T-cell (primary cell): ENCODE measurements at regions not wholly inside any gene's neighbourhood (a gene's known extent, or its start where the extent isn't known, plus 50 kb on each side); places are given as distances from the start of the nearest gene placed in this dataset.
"Not testable (repeated sequence)": the region's sequence is repeated elsewhere in the genome, so short reads cannot be mapped to it uniquely, and the experiment has no call there.

Experiments used
- ATAC-seq, 4 experiments: fragments of 200-7000 bp in 3 of 4; fragments of 150-1000 bp in 1 of 4; cut with Tn5 transposase; replicated peaks in 1 of 4; 1 replicate in 3 of 4; 2 replicates in 1 of 4; pipeline ENCODE4 v1.10.0; 2021; ENCODE audit warnings: moderate library complexity in 3 of 4, mild to moderate bottlenecking in 2 of 4, moderate number of reproducible peaks in 1 of 4
- CTCF ChIA-PET, 2 donors: fragments of 300-600 bp; sonication (Branson Sonifier 250); formaldehyde crosslinking; loops; one replicate each; lab custom pipeline; 2022; ENCODE audit warnings: antibody characterized with exemption in 2 of 2; lab: Charles Lee
- POLR2A ChIA-PET, 2 donors: fragments of 300-600 bp; sonication (Branson Sonifier 250); formaldehyde crosslinking; loops; one replicate each; lab custom pipeline; 2022; ENCODE audit warnings: antibody characterized with exemption in 2 of 2; lab: Charles Lee
- DNase-seq, 35 experiments: peaks; one replicate each; pipeline versions ENCODE4 v3.0.0 to v3.0.0-alpha.2; 2013 to 2023
- H3K27ac ChIP-seq: one replicate; pipeline ENCODE4 v1.5.1; 2013; ENCODE audit warnings: low read length
- H3K27me3 ChIP-seq, 2 experiments: replicated peaks in 1 of 2; 1 replicate in 1 of 2; 2 replicates in 1 of 2; pipeline versions ENCODE4 v1.6.1 to v1.7.0; 2013; ENCODE audit warnings: low read length in 1 of 2, mixed read lengths in 1 of 2; ENCODE audit not compliant: control insufficient read depth in 2 of 2, insufficient read depth in 2 of 2; ENCODE audit errors: extremely low read depth in 1 of 2
- H3K36me3 ChIP-seq, 2 donors: 1 replicate in 1 of 2; 2 replicates in 1 of 2; pipeline versions ENCODE4 v1.6.1 to v1.7.0; 2013; ENCODE audit warnings: low read length in 1 of 2; ENCODE audit not compliant: control insufficient read depth in 2 of 2, insufficient read depth in 1 of 2; ENCODE audit errors: extremely low read depth in 1 of 2
- H3K4me1 ChIP-seq, 2 experiments: 1 replicate in 1 of 2; 2 replicates in 1 of 2; pipeline versions ENCODE4 v1.6.1 to v1.7.0; 2013; ENCODE audit warnings: low read length in 2 of 2, mixed read lengths in 1 of 2; ENCODE audit not compliant: insufficient read depth in 2 of 2, control insufficient read depth in 1 of 2; ENCODE audit errors: extremely low read depth in 1 of 2
- H3K4me3 ChIP-seq, 2 donors: 1 replicate in 1 of 2; 2 replicates in 1 of 2; pipeline versions ENCODE4 v1.5.1 to v1.7.0; 2013; ENCODE audit warnings: mild to moderate bottlenecking in 2 of 2, low read length in 1 of 2, moderate library complexity in 1 of 2; ENCODE audit not compliant: control insufficient read depth in 1 of 2; ENCODE audit errors: extremely low read depth in 1 of 2
- H3K9me3 ChIP-seq: 2 replicates; pipeline ENCODE4 v1.7.0; 2013
- H3K27ac Mint-ChIP-seq, 2 donors: one replicate each; pipeline ENCODE4 v1.8.0; 2020 to 2021; ENCODE audit warnings: mild to moderate bottlenecking in 2 of 2, mixed read lengths in 2 of 2
- H3K27me3 Mint-ChIP-seq, 2 donors: one replicate each; pipeline ENCODE4 v1.8.0; 2021 to 2022; ENCODE audit warnings: mixed read lengths in 2 of 2
- H3K36me3 Mint-ChIP-seq: one replicate; pipeline ENCODE4 v1.8.0; 2021; ENCODE audit warnings: mixed read lengths
- H3K4me1 Mint-ChIP-seq, 3 donors: one replicate each; pipeline ENCODE4 v1.8.0; 2020 to 2022; ENCODE audit warnings: mixed read lengths in 3 of 3, mild to moderate bottlenecking in 1 of 3
- H3K4me3 Mint-ChIP-seq, 3 donors: one replicate each; pipeline ENCODE4 v1.8.0; 2020 to 2022; ENCODE audit warnings: mild to moderate bottlenecking in 3 of 3, mixed read lengths in 3 of 3, moderate library complexity in 3 of 3
- H3K9me3 Mint-ChIP-seq, 3 donors: one replicate each; pipeline ENCODE4 v1.8.0; 2020 to 2022; ENCODE audit warnings: mixed read lengths in 3 of 3
- WGBS: methylation state at CpG from one replicate; pipeline ENCODE4 v1.1.5; 2013; ENCODE audit warnings: missing lambda C conversion rate; ENCODE audit not compliant: insufficient coverage; 5-methylcytosine and 5-hydroxymethylcytosine counted together

- Mint-ChIP-seq H3K4me1 (no peaks in the 10 kb centered on the region), H3K9me3 (no peaks in the 10 kb centered on the region), H3K4me3 (no peak overlapping the region), H3K27ac (no peak overlapping the region), H3K36me3 (peaks cover 5% of the 10 kb centered on the region), H3K27me3 (no peaks in the 10 kb centered on the region)
- 100% methylated on average over 2 of the region's 3 CpGs for WGBS
- H3K36me3 ChIP-seq: no peaks in the 10 kb centered on the region
- ATAC-seq (no peak), DNase-seq (no peak)
- H3K27ac ChIP-seq: no peak overlapping the region
- ChIA-PET POLR2A (no interaction called here), CTCF (no interaction called here)
- no peaks in the 10 kb centered on the region for H3K27me3 ChIP-seq
- H3K4me3 ChIP-seq: no peak overlapping the region
- H3K9me3 ChIP-seq: no peaks in the 10 kb centered on the region
- no peaks in the 10 kb centered on the region for H3K4me1 ChIP-seq
These were observed 98.9 kb upstream of the AMZ2 start for GRCh38 chr17:68148936-68149335.

GRCh38 chr17:68152161-68152571, 95.7 kb upstream of the AMZ2 start:
- CTCF ChIA-PET: no interaction called here
- 93% methylated on average over 11 of the region's 18 CpGs for WGBS

GRCh38 chr17:68155692-68156091, 92.2 kb upstream of the AMZ2 start:
- Histone ChIP-seq H3K9me3 (no peaks in the 10 kb centered on the region), H3K4me3 (no peak overlapping the region), H3K36me3 (no peaks in the 10 kb centered on the region), H3K27ac (no peak overlapping the region), H3K4me1 (no peaks in the 10 kb centered on the region), H3K27me3 (no peaks in the 10 kb centered on the region)
- DNase-seq: no peak
- ChIA-PET POLR2A (no interaction called here), CTCF (no interaction called here)
- Mint-ChIP-seq H3K27me3 (no peaks in the 10 kb centered on the region), H3K9me3 (no peaks in the 10 kb centered on the region), H3K4me1 (no peaks in the 10 kb centered on the region), H3K27ac (no peak overlapping the region), H3K4me3 (no peak overlapping the region), H3K36me3 (no peaks in the 10 kb centered on the region)
- no CpG with 5 or more reads among the region's 5 CpGs for WGBS
- ATAC-seq: no peak

More at GRCh38 chr17:68152161-68152571, 95.7 kb upstream of the AMZ2 start:
- Mint-ChIP-seq H3K4me3 (no peak overlapping the region), H3K9me3 (no peaks in the 10 kb centered on the region), H3K27ac (no peak overlapping the region), H3K4me1 (no peaks in the 10 kb centered on the region), H3K36me3 (peaks cover 5% of the 10 kb centered on the region), H3K27me3 (no peaks in the 10 kb centered on the region)
- Histone ChIP-seq H3K36me3 (no peaks in the 10 kb centered on the region), H3K9me3 (no peaks in the 10 kb centered on the region), H3K4me3 (no peak overlapping the region), H3K27ac (no peak overlapping the region), H3K4me1 (no peaks in the 10 kb centered on the region), H3K27me3 (no peaks in the 10 kb centered on the region)
- DNase-seq (no peak), ATAC-seq (no peak)
- POLR2A ChIA-PET: interaction anchor here in 1 of 2 donors (0.7 kb wide), 1 partner anchor 344 kb away, joined by 3 read pairs; no protein-coding TSS in a partner anchor

- Histone ChIP-seq H3K9me3 (no peaks in the 10 kb centered on the region), H3K27me3 (no peaks in the 10 kb centered on the region), H3K27ac (no peak overlapping the region), H3K4me1 (peaks cover 0 to 2% of the 10 kb centered on the region in 2 experiments), H3K4me3 (no peak overlapping the region), H3K36me3 (peaks cover 0 to 5% of the 10 kb centered on the region in 2 donors)
- Mint-ChIP-seq H3K4me1 (peaks cover 0 to 7% (median 6%) of the 10 kb centered on the region in 3 donors), H3K9me3 (no peaks in the 10 kb centered on the region), H3K4me3 (no peak overlapping the region), H3K27me3 (no peaks in the 10 kb centered on the region), H3K27ac (no peak overlapping the region), H3K36me3 (no peaks in the 10 kb centered on the region)
- ATAC-seq: no peak
- no peak for DNase-seq
- ChIA-PET POLR2A (no interaction called here), CTCF (no interaction called here)
- WGBS: 90% methylated on average over 5 of the region's 12 CpGs
These were observed 86.0 kb upstream of the AMZ2 start for GRCh38 chr17:68161644-68162428.

- H3K4me1 ChIP-seq: peaks cover 13 to 24% of the 10 kb centered on the region in 2 experiments
These were observed 79.3 kb upstream of the AMZ2 start for GRCh38 chr17:68168273-68169164.

GRCh38 chr17:68169165-68169821, 78.5 kb upstream of the AMZ2 start:
- ATAC-seq: peak in 1 of 4 experiments; percentile 38
- not testable (repeated sequence) for H3K9me3 ChIP-seq, H3K36me3 Mint-ChIP-seq, H3K27ac ChIP-seq, H3K27me3 Mint-ChIP-seq, H3K27ac Mint-ChIP-seq, H3K9me3 Mint-ChIP-seq, H3K4me3 ChIP-seq, H3K27me3 ChIP-seq, H3K36me3 ChIP-seq
- WGBS: 85% methylated on average over 33 of the region's 42 CpGs
- peak in 4 of 35 experiments; percentile 12 to 59 (median 18) for DNase-seq
- Mint-ChIP-seq H3K4me3 (peak overlapping the region in 2 of 3 donors; percentile 48 to 63), H3K4me1 (peaks cover 21 to 25% (median 21%) of the 10 kb centered on the region in 3 donors)
- ChIA-PET POLR2A (interaction anchor here (0.6 to 0.8 kb wide), 2 partner anchors 12 to 55 kb away, joined by 3 read pairs; no protein-coding TSS in a partner anchor), CTCF (interaction anchor here in 1 of 2 donors (0.9 to 1.8 kb wide), 4 partner anchors 11 to 306 kb away, joined by 3 to 6 read pairs (median 4); no protein-coding TSS in a partner anchor)
- H3K4me1 ChIP-seq: peaks cover 13 to 24% of the 10 kb centered on the region in 2 experiments

More at GRCh38 chr17:68168273-68169164, 79.3 kb upstream of the AMZ2 start:
- H3K4me3 ChIP-seq, H3K27me3 Mint-ChIP-seq, H3K36me3 Mint-ChIP-seq, H3K36me3 ChIP-seq, H3K9me3 Mint-ChIP-seq, H3K27ac ChIP-seq, H3K27me3 ChIP-seq, H3K9me3 ChIP-seq: not testable (repeated sequence)
- WGBS: 60% methylated on average over 3 of the region's 9 CpGs
- H3K4me1 Mint-ChIP-seq: peaks cover 21 to 25% (median 21%) of the 10 kb centered on the region in 3 donors
- ATAC-seq: peak in 3 of 4 experiments; percentile 11 to 76 (median 40)
- ChIA-PET CTCF (interaction anchor here in 1 of 2 donors (0.9 to 1.8 kb wide), 6 partner anchors 12 to 307 kb away, joined by 3 to 7 read pairs (median 4); no protein-coding TSS in a partner anchor), POLR2A (interaction anchor here (0.6 to 0.8 kb wide), 2 partner anchors 12 to 56 kb away, joined by 3 read pairs; no protein-coding TSS in a partner anchor)
- peak overlapping the region in 1 of 3 donors; percentile 48 for H3K4me3 Mint-ChIP-seq
- peak in 3 of 35 experiments; percentile 10 to 41 (median 22) for DNase-seq
- peak overlapping the region; percentile 7 to 51 for H3K27ac Mint-ChIP-seq
